ENCODE measurements at regions not wholly inside any gene's neighbourhood (a gene's known extent, or its start where the extent isn't known, plus 50 kb on each side); places are given as distances from the start of the nearest gene placed in this dataset.

DNA sequence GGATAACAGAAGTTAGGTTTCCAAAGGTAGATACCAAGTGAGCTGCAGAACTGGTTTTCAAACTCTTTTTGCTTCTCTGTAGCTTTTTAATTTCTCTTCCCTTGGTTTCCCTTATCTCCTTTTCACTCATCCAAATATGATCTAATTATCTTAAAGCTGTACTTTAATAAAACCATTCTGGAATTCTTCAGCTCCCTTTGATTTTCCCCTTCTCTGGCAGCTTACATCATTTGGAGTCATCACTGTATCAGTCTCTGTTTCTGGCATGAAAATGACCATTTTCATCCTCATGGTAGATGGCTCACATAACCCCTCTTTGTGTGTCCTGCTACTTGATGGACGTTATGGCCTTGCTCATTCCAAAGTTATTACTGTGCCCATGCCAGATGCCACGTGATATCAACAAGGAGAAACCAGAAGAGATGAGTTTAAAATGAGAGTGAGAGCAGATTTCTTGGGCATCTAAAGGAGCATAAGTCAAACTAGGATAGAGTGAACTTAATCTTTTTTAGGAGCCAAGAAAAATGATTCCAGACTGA is 620.2 kb downstream of the QKI start:
- Histone ChIP-seq H3K4me3 (ENCODE audit: low read length) (no peak overlapping the region), H3K4me1 (ENCODE audit: low read length) (no peaks in the 10 kb centered on the region), H3K4me2 (ENCODE audit: low read depth, low read length) (no peak overlapping the region), H3K36me3 (replicated peaks; ENCODE audit: insufficient read depth, low read length) (no peaks in the 10 kb centered on the region), H3K9ac (ENCODE audit: low read length) (no peak overlapping the region), H4K20me1 (ENCODE audit: insufficient read depth, low read length) (no peaks in the 10 kb centered on the region), H3K27me3 (replicated peaks; ENCODE audit: insufficient read depth, low read length) (no peaks in the 10 kb centered on the region), H3K9me3 (replicated peaks; ENCODE audit: insufficient read depth, low read length) (no peaks in the 10 kb centered on the region), H3F3A (ENCODE audit: insufficient read depth, low read length) (no peaks in the 10 kb centered on the region), H3K9me2 (replicated peaks; ENCODE audit: insufficient read depth, low read length) (no peaks in the 10 kb centered on the region), H2AFZ (ENCODE audit: low read length) (no peak overlapping the region), H3K27ac (ENCODE audit: low read length) (no peak overlapping the region), H3K79me2 (ENCODE audit: low read length) (no peaks in the 10 kb centered on the region)
- TF ChIP-seq, protein P1, sequence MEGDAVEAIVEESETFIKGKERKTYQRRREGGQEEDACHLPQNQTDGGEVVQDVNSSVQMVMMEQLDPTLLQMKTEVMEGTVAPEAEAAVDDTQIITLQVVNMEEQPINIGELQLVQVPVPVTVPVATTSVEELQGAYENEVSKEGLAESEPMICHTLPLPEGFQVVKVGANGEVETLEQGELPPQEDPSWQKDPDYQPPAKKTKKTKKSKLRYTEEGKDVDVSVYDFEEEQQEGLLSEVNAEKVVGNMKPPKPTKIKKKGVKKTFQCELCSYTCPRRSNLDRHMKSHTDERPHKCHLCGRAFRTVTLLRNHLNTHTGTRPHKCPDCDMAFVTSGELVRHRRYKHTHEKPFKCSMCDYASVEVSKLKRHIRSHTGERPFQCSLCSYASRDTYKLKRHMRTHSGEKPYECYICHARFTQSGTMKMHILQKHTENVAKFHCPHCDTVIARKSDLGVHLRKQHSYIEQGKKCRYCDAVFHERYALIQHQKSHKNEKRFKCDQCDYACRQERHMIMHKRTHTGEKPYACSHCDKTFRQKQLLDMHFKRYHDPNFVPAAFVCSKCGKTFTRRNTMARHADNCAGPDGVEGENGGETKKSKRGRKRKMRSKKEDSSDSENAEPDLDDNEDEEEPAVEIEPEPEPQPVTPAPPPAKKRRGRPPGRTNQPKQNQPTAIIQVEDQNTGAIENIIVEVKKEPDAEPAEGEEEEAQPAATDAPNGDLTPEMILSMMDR (IDR thresholded peaks at IDR 0.05; ENCODE audit: low read length): no peak
- TF ChIP-seq EZH2phosphoT487 (IDR thresholded peaks at IDR 0.05; ENCODE audit: low read length): no peak
- TF ChIP-seq EZH2 (optimal IDR thresholded peaks at IDR 0.05; ENCODE audit: low read depth, low read length): no peak
- no peak for DNase-seq

DNA sequence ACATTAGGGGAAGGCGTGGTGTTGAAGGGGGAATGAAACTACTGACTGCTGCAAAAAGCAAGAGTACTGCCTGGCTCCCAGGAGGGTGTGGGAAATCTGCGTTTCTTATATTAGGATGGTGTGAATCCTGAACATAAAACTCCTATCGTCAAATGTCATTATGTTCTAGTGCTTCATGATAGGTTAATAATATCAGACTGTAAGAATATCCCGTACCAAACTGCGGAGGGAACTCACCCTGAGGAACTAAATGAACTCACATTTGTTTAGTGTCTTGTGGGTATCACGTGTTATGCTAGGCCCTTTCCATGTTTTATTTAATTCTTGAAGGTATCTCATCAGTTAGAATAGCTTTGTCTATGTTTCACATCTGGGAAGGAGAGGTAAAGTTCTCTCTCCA is 610.7 kb downstream of the QKI start:
- Histone ChIP-seq H3K27me3 (replicated peaks; ENCODE audit: insufficient read depth, low read length) (no peaks in the 10 kb centered on the region), H3K36me3 (replicated peaks; ENCODE audit: insufficient read depth, low read length) (no peaks in the 10 kb centered on the region), H3K9me2 (replicated peaks; ENCODE audit: insufficient read depth, low read length) (no peaks in the 10 kb centered on the region), H2AFZ (ENCODE audit: low read length) (no peak overlapping the region), H3K4me2 (ENCODE audit: low read depth, low read length) (no peak overlapping the region), H3K9me3 (replicated peaks; ENCODE audit: insufficient read depth, low read length) (no peaks in the 10 kb centered on the region), H3K4me3 (ENCODE audit: low read length) (no peak overlapping the region), H3F3A (ENCODE audit: insufficient read depth, low read length) (no peaks in the 10 kb centered on the region), H3K4me1 (ENCODE audit: low read length) (no peaks in the 10 kb centered on the region), H3K27ac (ENCODE audit: low read length) (no peak overlapping the region), H3K9ac (ENCODE audit: low read length) (no peak overlapping the region), H3K79me2 (ENCODE audit: low read length) (no peaks in the 10 kb centered on the region), H4K20me1 (ENCODE audit: insufficient read depth, low read length) (no peaks in the 10 kb centered on the region)
- TF ChIP-seq EZH2 (optimal IDR thresholded peaks at IDR 0.05; ENCODE audit: low read depth, low read length) (no peak), EZH2phosphoT487 (IDR thresholded peaks at IDR 0.05; ENCODE audit: low read length) (no peak)
- TF ChIP-seq, protein P1 (IDR thresholded peaks at IDR 0.05; ENCODE audit: low read length): no peak
- DNase-seq: no peak

GRCh38 chr6:164023535-164023934 is 609.0 kb downstream of the QKI start:
- Histone ChIP-seq H3K36me3 (replicated peaks; ENCODE audit: insufficient read depth, low read length) (no peaks in the 10 kb centered on the region), H3K9ac (ENCODE audit: low read length) (no peak overlapping the region), H3K27me3 (replicated peaks; ENCODE audit: insufficient read depth, low read length) (no peaks in the 10 kb centered on the region), H3K9me3 (replicated peaks; ENCODE audit: insufficient read depth, low read length) (no peaks in the 10 kb centered on the region), H2AFZ (ENCODE audit: low read length) (no peak overlapping the region), H3K4me3 (ENCODE audit: low read length) (no peak overlapping the region), H4K20me1 (ENCODE audit: insufficient read depth, low read length) (no peaks in the 10 kb centered on the region), H3K4me2 (ENCODE audit: low read depth, low read length) (no peak overlapping the region), H3K27ac (ENCODE audit: low read length) (no peak overlapping the region), H3K79me2 (ENCODE audit: low read length) (no peaks in the 10 kb centered on the region), H3K9me2 (replicated peaks; ENCODE audit: insufficient read depth, low read length) (no peaks in the 10 kb centered on the region), H3F3A (ENCODE audit: insufficient read depth, low read length) (no peaks in the 10 kb centered on the region), H3K4me1 (ENCODE audit: low read length) (no peaks in the 10 kb centered on the region)
- no peak for TF ChIP-seq EZH2 (optimal IDR thresholded peaks at IDR 0.05; ENCODE audit: low read depth, low read length)
- TF ChIP-seq EZH2phosphoT487 (IDR thresholded peaks at IDR 0.05; ENCODE audit: low read length): no peak
- TF ChIP-seq, protein P1 (IDR thresholded peaks at IDR 0.05; ENCODE audit: low read length): no peak
- DNase-seq: no peak

Data from MM.1S (cell line).